ENCODE measurements at regions not wholly inside any gene's neighbourhood (a gene's known extent, or its start where the extent isn't known, plus 50 kb on each side); places are given as distances from the start of the nearest gene placed in this dataset.

DNA sequence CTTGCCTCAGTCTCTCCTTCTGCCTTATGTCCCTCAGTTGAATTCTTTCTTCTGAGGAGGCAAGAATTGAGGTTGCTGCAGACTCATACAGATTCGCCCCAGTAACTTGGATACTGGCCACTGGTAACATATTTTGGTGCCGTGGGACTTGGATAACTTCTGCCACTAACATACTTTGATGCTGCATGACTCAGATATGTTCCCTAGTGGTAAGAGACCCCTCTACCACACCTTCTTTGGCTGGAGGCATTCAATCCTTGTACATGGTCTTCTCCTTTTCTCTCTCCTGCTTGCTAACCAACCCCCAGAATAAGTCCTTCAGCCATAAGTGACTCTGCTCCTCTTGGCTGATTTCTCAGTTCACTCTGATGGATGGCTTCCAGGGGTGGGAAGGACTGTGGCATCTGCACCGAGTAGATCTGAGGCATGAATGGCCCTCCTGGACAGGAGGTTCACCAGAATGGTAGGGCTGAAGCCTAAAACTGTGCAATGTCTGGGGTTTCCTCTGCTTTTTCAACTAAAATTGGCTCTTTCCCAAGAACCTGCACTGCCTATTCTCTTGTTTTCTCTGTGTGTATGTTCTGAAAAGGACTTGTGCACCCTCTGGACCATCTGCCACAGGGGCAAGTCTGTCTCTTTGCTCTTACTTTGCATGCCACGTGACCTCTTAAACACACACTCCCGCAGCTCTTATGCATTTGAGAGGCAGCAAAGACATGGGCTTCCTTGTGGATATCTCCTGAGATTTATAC is 55.5 kb upstream of the FSTL1 start:
- Histone ChIP-seq H3K36me3 (ENCODE audit: low read depth) (no peaks in the 10 kb centered on the region), H3K27ac (ENCODE audit: poor library complexity, severe bottlenecking) (no peak overlapping the region), H3K4me1 (ENCODE audit: insufficient read depth, poor library complexity, severe bottlenecking) (no peaks in the 10 kb centered on the region), H3K9me3 (ENCODE audit: severe bottlenecking) (no peaks in the 10 kb centered on the region), H3K4me3 (ENCODE audit: severe bottlenecking) (no peak overlapping the region), H3K27me3 (ENCODE audit: insufficient read depth, poor library complexity, severe bottlenecking) (no peaks in the 10 kb centered on the region)
- no peak for ATAC-seq (ENCODE audit: low read depth)
- TF ChIP-seq, protein P1, sequence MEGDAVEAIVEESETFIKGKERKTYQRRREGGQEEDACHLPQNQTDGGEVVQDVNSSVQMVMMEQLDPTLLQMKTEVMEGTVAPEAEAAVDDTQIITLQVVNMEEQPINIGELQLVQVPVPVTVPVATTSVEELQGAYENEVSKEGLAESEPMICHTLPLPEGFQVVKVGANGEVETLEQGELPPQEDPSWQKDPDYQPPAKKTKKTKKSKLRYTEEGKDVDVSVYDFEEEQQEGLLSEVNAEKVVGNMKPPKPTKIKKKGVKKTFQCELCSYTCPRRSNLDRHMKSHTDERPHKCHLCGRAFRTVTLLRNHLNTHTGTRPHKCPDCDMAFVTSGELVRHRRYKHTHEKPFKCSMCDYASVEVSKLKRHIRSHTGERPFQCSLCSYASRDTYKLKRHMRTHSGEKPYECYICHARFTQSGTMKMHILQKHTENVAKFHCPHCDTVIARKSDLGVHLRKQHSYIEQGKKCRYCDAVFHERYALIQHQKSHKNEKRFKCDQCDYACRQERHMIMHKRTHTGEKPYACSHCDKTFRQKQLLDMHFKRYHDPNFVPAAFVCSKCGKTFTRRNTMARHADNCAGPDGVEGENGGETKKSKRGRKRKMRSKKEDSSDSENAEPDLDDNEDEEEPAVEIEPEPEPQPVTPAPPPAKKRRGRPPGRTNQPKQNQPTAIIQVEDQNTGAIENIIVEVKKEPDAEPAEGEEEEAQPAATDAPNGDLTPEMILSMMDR (IDR thresholded peaks at IDR 0.05; ENCODE audit: poor library complexity, severe bottlenecking): no peak
- DNase-seq (ENCODE audit: low spot score): no peak

DNA sequence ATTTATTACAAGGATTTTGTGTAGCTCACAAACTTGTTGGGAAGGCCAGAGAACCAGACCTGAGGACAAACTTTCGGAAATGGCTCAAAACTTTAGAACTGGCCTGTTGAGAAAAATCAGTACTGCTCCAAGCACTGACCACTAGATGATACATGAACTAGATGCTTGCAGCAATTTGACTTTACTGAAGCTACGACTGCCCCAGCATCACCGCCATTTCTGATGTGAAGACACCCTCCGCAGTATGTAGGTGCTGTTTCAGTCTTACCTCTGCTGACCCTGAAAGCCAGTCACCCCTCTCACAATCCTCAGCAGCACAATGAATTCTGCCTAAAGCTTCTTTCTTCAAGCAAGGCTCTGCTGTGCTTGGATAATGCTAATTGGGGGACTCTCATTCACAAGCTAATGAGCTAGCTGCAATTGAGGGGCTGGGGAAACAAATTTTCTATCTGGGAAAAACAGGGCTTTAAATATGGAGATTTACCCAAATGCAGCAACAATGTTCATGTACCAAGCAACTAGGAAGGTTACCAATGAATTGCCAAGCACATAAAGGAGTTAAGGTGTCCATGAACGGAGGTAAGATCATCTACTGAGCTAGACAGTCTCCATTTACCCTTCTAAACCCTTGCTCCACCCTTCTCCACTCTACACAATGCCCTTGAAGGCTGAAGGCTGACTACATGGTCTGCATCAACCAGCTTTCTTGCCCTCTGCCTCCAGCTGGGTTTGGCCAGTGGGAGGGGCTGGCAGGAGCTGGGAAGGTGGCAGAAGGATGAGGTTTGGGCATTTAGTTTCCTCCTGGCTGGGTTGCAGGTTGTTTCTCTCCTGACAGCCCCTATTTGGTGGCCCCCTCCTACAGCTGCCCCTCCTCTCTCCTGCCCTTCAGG is 53.2 kb upstream of the FSTL1 start:
- H3K27me3 ChIP-seq (ENCODE audit: insufficient read depth, poor library complexity, severe bottlenecking): no peaks in the 10 kb centered on the region
- no peaks in the 10 kb centered on the region for H3K9me3 ChIP-seq (ENCODE audit: severe bottlenecking)
- TF ChIP-seq, protein P1 (IDR thresholded peaks at IDR 0.05; ENCODE audit: poor library complexity, severe bottlenecking): no peak
- H3K27ac ChIP-seq (ENCODE audit: poor library complexity, severe bottlenecking): no peak overlapping the region
- no peaks in the 10 kb centered on the region for H3K36me3 ChIP-seq (ENCODE audit: low read depth)
- peaks cover 4% of the 10 kb centered on the region for H3K4me1 ChIP-seq (ENCODE audit: insufficient read depth, poor library complexity, severe bottlenecking)
- no peak overlapping the region for H3K4me3 ChIP-seq (ENCODE audit: severe bottlenecking)
- ATAC-seq (ENCODE audit: low read depth) (no peak), DNase-seq (ENCODE audit: low spot score) (no peak)

DNA sequence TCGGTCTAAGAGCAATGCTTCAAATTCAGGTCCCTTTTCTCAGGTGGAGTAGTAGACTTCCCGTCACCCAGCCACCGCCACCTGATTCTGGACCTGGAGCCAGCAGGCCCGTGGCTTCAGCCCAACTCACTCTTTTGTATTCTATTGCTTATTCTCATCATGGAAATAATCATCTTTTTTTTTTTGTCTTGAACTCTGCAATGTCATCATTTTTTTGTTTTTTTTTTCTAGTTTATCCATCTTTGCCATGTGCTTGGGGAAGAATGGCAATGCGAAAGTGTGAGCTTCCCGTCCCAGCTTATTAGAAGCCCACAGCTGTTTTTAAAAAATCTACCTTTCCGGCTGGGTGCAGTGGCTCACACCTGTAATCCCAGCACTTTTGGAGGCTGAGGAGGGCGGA is 51.3 kb upstream of the FSTL1 start:
- no peaks in the 10 kb centered on the region for H3K9me3 ChIP-seq (ENCODE audit: severe bottlenecking)
- H3K27ac ChIP-seq (ENCODE audit: poor library complexity, severe bottlenecking): no peak overlapping the region
- no peak overlapping the region for H3K4me3 ChIP-seq (ENCODE audit: severe bottlenecking)
- H3K27me3 ChIP-seq (ENCODE audit: insufficient read depth, poor library complexity, severe bottlenecking): no peaks in the 10 kb centered on the region
- DNase-seq (ENCODE audit: low spot score) (no peak), ATAC-seq (ENCODE audit: low read depth) (no peak)
- H3K36me3 ChIP-seq (ENCODE audit: low read depth): no peaks in the 10 kb centered on the region
- H3K4me1 ChIP-seq (ENCODE audit: insufficient read depth, poor library complexity, severe bottlenecking): peaks cover 15% of the 10 kb centered on the region
- TF ChIP-seq, protein P1 (IDR thresholded peaks at IDR 0.05; ENCODE audit: poor library complexity, severe bottlenecking): no peak
